PFSK-1 (cell line): ENCODE measurements at regions not wholly inside any gene's neighbourhood (a gene's known extent, or its start where the extent isn't known, plus 50 kb on each side); places are given as distances from the start of the nearest gene placed in this dataset.

Experiments
- FOXP2 ChIP-seq: optimal IDR thresholded peaks from 2 replicates; pipeline ENCODE3; 2011; ENCODE audit warnings: borderline replicate concordance, control low read depth, inconsistent platforms; ENCODE audit not compliant: insufficient read depth; ENCODE audit errors: extremely low read length, extremely low read depth
- POLR2AphosphoS5 ChIP-seq: IDR thresholded peaks from 2 replicates; pipeline ENCODE4 v1.6.1; 2012; ENCODE audit warnings: low read depth, mild to moderate bottlenecking, control low read depth, low read length, moderate library complexity
- REST ChIP-seq, 2 experiments: IDR thresholded peaks; 2 replicates each; pipeline versions ENCODE4 v1.6.1 to v1.8.0; 2011 to 2012; ENCODE audit warnings: low read depth in 2 of 2, low read length in 2 of 2, control low read depth in 1 of 2, inconsistent platforms in 1 of 2, mild to moderate bottlenecking in 1 of 2, moderate library complexity in 1 of 2; ENCODE audit not compliant: insufficient read depth in 1 of 2
- SIN3A ChIP-seq: IDR thresholded peaks from 2 replicates; pipeline ENCODE4 v1.6.1; 2012; ENCODE audit warnings: mild to moderate bottlenecking, low read length, moderate library complexity, borderline replicate concordance; ENCODE audit not compliant: insufficient read depth
- TAF1 ChIP-seq: IDR thresholded peaks from 2 replicates; pipeline ENCODE4 v1.6.1; 2012; ENCODE audit warnings: low read length, control low read depth, borderline replicate concordance; ENCODE audit not compliant: insufficient read depth

GRCh38 chr5:109917154-109917546, 227.4 kb downstream of the MAN2A1 start:
- no peak for TF ChIP-seq SIN3A
- no peak for TF ChIP-seq TAF1
- TF ChIP-seq POLR2AphosphoS5: no peak
- TF ChIP-seq FOXP2: no peak
- no peak for TF ChIP-seq REST (IDR thresholded peaks at IDR 0.05; ENCODE audit: insufficient read depth in 1 of 2, low read depth in 2 of 2, low read length in 2 of 2)

- TF ChIP-seq FOXP2 (no peak), POLR2AphosphoS5 (no peak), REST (IDR thresholded peaks at IDR 0.05; ENCODE audit: insufficient read depth in 1 of 2, low read depth in 2 of 2, low read length in 2 of 2) (no peak), TAF1 (no peak), SIN3A (no peak)
Measured at GRCh38 chr5:109917966-109918365, 228.2 kb downstream of the MAN2A1 start.

GRCh38 chr5:109920736-109921135, 231.0 kb downstream of the MAN2A1 start:
- TF ChIP-seq SIN3A: no peak
- no peak for TF ChIP-seq TAF1
- TF ChIP-seq FOXP2: no peak
- TF ChIP-seq REST (IDR thresholded peaks at IDR 0.05; ENCODE audit: insufficient read depth in 1 of 2, low read depth in 2 of 2, low read length in 2 of 2): no peak
- no peak for TF ChIP-seq POLR2AphosphoS5

- TF ChIP-seq POLR2AphosphoS5: no peak
- no peak for TF ChIP-seq SIN3A
- TF ChIP-seq REST (IDR thresholded peaks at IDR 0.05; ENCODE audit: insufficient read depth in 1 of 2, low read depth in 2 of 2, low read length in 2 of 2): no peak
- TF ChIP-seq FOXP2: no peak
- TF ChIP-seq TAF1: no peak
Measured at GRCh38 chr5:109921735-109922380, 232.1 kb downstream of the MAN2A1 start.
